ENCODE measurements at regions not wholly inside any gene's neighbourhood (a gene's known extent, or its start where the extent isn't known, plus 50 kb on each side); places are given as distances from the start of the nearest gene placed in this dataset.

DNA sequence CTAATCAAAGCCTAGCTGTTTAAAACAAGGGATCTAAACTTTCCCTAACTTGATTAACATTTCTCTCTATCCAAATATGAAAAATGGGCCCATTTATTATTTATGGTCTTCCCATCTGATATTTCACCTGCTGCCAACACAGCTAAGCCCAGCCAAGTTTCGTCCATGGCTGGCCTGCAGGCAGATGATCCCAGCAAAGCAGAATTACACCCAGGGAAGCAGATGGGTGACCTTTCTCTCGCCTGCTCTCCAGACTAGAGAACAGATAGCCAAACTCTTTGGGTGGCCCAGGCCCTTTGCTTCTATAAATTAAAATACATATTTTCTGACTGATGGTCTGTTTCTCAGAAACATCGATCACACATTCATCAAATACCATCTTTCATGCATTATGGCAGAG, 1038.8 kb downstream of the AGBL1 start:
- H3K4me3 ChIP-seq, result no peak overlapping the region
- no peaks in the 10 kb centered on the region for H3K36me3 ChIP-seq
- ATAC-seq (ENCODE audit: insufficient number of reproducible peaks, low FRiP score, low read depth) (no peak), DNase-seq (ENCODE audit: low spot score) (no peak)
- TF ChIP-seq CTCF (IDR thresholded peaks at IDR 0.05), result no peak
- H3K9me3 ChIP-seq, result no peaks in the 10 kb centered on the region
- H3K27ac ChIP-seq, result no peak overlapping the region
- no peaks in the 10 kb centered on the region for H3K4me1 ChIP-seq (ENCODE audit: control insufficient read depth in 1 of 2, low read depth in 2 of 2)
- no peaks in the 10 kb centered on the region for H3K27me3 ChIP-seq (replicated peaks; ENCODE audit: insufficient read depth)

- ATAC-seq (ENCODE audit: insufficient number of reproducible peaks, low FRiP score, low read depth) (no peak), DNase-seq (ENCODE audit: low spot score) (no peak)
- H3K4me3 ChIP-seq, result no peak overlapping the region
- H3K36me3 ChIP-seq, result no peaks in the 10 kb centered on the region
- no peak for TF ChIP-seq CTCF (IDR thresholded peaks at IDR 0.05)
- no peaks in the 10 kb centered on the region for H3K27me3 ChIP-seq (replicated peaks; ENCODE audit: insufficient read depth)
- H3K4me1 ChIP-seq (ENCODE audit: control insufficient read depth in 1 of 2, low read depth in 2 of 2), result no peaks in the 10 kb centered on the region
- no peaks in the 10 kb centered on the region for H3K9me3 ChIP-seq
- H3K27ac ChIP-seq, result no peak overlapping the region
Observed at GRCh38 chr15:87115795-87116194, 1036.1 kb downstream of the AGBL1 start.

- ATAC-seq (ENCODE audit: insufficient number of reproducible peaks, low FRiP score, low read depth), result no peak
Observed at GRCh38 chr15:87099916-87100315, 1020.2 kb downstream of the AGBL1 start.

DNA sequence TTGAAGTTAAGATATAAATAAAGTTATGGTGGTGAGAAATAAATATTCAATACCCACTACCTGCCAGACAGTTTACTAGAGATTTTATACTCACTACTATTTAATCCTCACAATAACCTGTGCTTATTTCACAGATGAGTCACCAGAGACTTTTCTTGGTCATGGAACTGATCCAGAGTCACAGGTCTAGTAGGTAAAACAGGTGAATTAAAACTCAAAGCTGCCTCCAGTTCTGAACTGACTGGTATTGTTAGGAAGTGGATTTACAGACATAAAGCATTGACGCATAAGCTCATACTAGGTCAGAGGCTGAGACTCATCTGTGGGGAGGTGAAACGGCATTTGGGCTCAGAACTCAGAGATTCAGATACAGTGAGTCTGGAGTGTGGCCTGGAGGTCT, 1009.9 kb downstream of the AGBL1 start:
- H3K36me3 ChIP-seq, result no peaks in the 10 kb centered on the region
- H3K4me1 ChIP-seq (ENCODE audit: control insufficient read depth in 1 of 2, low read depth in 2 of 2), result no peaks in the 10 kb centered on the region
- no peak for DNase-seq (ENCODE audit: low spot score)
- no peak for TF ChIP-seq CTCF (IDR thresholded peaks at IDR 0.05)
- no peaks in the 10 kb centered on the region for H3K9me3 ChIP-seq
- no peak overlapping the region for H3K27ac ChIP-seq
- no peaks in the 10 kb centered on the region for H3K27me3 ChIP-seq (replicated peaks; ENCODE audit: insufficient read depth)
- no peak overlapping the region for H3K4me3 ChIP-seq
- ATAC-seq (ENCODE audit: insufficient number of reproducible peaks, low FRiP score, low read depth), result no peak

More at GRCh38 chr15:87099916-87100315, 1020.2 kb downstream of the AGBL1 start:
- Histone ChIP-seq H3K36me3 (no peaks in the 10 kb centered on the region), H3K4me1 (ENCODE audit: control insufficient read depth in 1 of 2, low read depth in 2 of 2) (no peaks in the 10 kb centered on the region), H3K27ac (no peak overlapping the region), H3K27me3 (replicated peaks; ENCODE audit: insufficient read depth) (no peaks in the 10 kb centered on the region), H3K9me3 (peaks cover 10% of the 10 kb centered on the region), H3K4me3 (no peak overlapping the region)
- TF ChIP-seq CTCF (IDR thresholded peaks at IDR 0.05), result no peak
- DNase-seq (ENCODE audit: low spot score), result no peak

- H3K4me1 ChIP-seq (ENCODE audit: control insufficient read depth in 1 of 2, low read depth in 2 of 2), result no peaks in the 10 kb centered on the region
- no peak for ATAC-seq (ENCODE audit: insufficient number of reproducible peaks, low FRiP score, low read depth)
- H3K4me3 ChIP-seq, result no peak overlapping the region
- H3K36me3 ChIP-seq, result no peaks in the 10 kb centered on the region
- no peak for TF ChIP-seq CTCF (IDR thresholded peaks at IDR 0.05)
- no peak overlapping the region for H3K27ac ChIP-seq
- DNase-seq (ENCODE audit: low spot score), result no peak
- H3K9me3 ChIP-seq, result no peaks in the 10 kb centered on the region
- no peaks in the 10 kb centered on the region for H3K27me3 ChIP-seq (replicated peaks; ENCODE audit: insufficient read depth)
Observed at GRCh38 chr15:87083201-87083600, 1003.5 kb downstream of the AGBL1 start.
